Jurkat, Clone E6-1 (cell line): ENCODE measurements at regions not wholly inside any gene's neighbourhood (a gene's known extent, or its start where the extent isn't known, plus 50 kb on each side); places are given as distances from the start of the nearest gene placed in this dataset.

Experiments
- DNase-seq: peaks from one replicate; pipeline ENCODE4 v3.0.0-alpha.2; 2011; ENCODE audit warnings: low read depth, low spot score
- H3K4me3 ChIP-seq: 2 replicates; pipeline ENCODE4 v1.5.1; 2011; ENCODE audit warnings: mild to moderate bottlenecking, low read length, control low read depth, moderate library complexity

- no peak for DNase-seq
- H3K4me3 ChIP-seq: no peak overlapping the region
These were observed 50.8 kb upstream of the ANP32A start for GRCh38 chr15:68871507-68871906.

GRCh38 chr15:68874788-68875187 lies 54.1 kb upstream of the ANP32A start:
- H3K4me3 ChIP-seq: no peak overlapping the region
- DNase-seq: no peak

- peak; percentile 86 for DNase-seq
- no peak overlapping the region for H3K4me3 ChIP-seq
These were observed 54.8 kb upstream of the SPESP1 start for GRCh38 chr15:68875377-68876116.

GRCh38 chr15:68877626-68878025 lies 52.7 kb upstream of the SPESP1 start:
- H3K4me3 ChIP-seq: no peak overlapping the region
- no peak for DNase-seq

DNA sequence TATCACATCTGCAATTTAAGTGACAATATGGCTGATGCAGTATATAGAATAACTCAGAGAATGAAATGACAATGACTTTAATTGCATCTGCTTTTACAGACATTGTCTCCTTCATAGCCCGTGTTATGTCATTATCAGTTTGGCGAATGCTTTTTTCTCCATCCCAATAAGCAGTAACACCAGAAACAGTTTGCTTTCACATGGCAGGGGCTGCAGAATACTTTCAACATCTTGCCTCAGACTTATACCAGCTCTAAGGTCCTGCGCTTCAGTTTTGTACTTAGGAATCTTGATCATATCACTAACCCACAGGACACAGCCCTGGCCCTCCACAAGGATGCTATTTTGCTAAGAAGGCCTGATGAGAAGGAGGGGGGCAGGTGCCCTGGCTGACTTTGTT lies 49.9 kb upstream of the SPESP1 start:
- H3K4me3 ChIP-seq: no peak overlapping the region
- DNase-seq: no peak
